Caco-2 (cell line): ENCODE measurements at regions not wholly inside any gene's neighbourhood (a gene's known extent, or its start where the extent isn't known, plus 50 kb on each side); places are given as distances from the start of the nearest gene placed in this dataset.

ENCODE experiments used
- BruUV-seq: library from RNA; stranded (reverse); fragments of 400-500 nt; replicated peaks from 2 replicates; lab custom pipeline; 2021; lab: Mats Ljungman, UMichigan
- CTCF ChIA-PET: fragments of 300-600 bp; sonication (Branson Sonifier 250); formaldehyde crosslinking; loops from one replicate; lab custom pipeline; 2022; ENCODE audit warnings: antibody characterized with exemption; lab: Charles Lee
- POLR2A ChIA-PET: fragments of 300-600 bp; sonication (Branson Sonifier 250); formaldehyde crosslinking; loops from one replicate; lab custom pipeline; 2022; ENCODE audit warnings: antibody characterized with exemption; lab: Charles Lee
- DNase-seq, 2 experiments: peaks; one replicate each; pipeline versions ENCODE4 v3.0.0 to v3.0.0-alpha.2; 2020 to 2022
- H3K27me3 ChIP-seq: replicated peaks from 2 replicates; pipeline ENCODE4 v1.6.0; 2011; ENCODE audit warnings: low read length; ENCODE audit not compliant: control insufficient read depth, insufficient read depth
- H3K36me3 ChIP-seq: 2 replicates; pipeline ENCODE4 v1.5.1; 2011; ENCODE audit warnings: low read length; ENCODE audit not compliant: control insufficient read depth, insufficient read depth
- H3K4me1 ChIP-seq: fragments of 250-450 bp; sonication (Bioruptor Pico); 2 replicates; pipeline ENCODE4 v1.5.1; 2020; ENCODE audit warnings: mild to moderate bottlenecking
- H3K4me3 ChIP-seq: 2 replicates; pipeline ENCODE4 v1.5.1; 2011; ENCODE audit warnings: low read depth, mild to moderate bottlenecking, control low read depth, low read length
- H3K9me3 ChIP-seq: fragments of 250-450 bp; sonication (Bioruptor Pico); 2 replicates; pipeline ENCODE4 v1.5.1; 2020; ENCODE audit warnings: mild to moderate bottlenecking, moderate library complexity
- H3K27ac Mint-ChIP-seq: one replicate; pipeline ENCODE4 v1.8.0; 2022; ENCODE audit warnings: mixed read lengths; ENCODE audit not compliant: unreplicated experiment
- H3K27me3 Mint-ChIP-seq: one replicate; pipeline ENCODE4 v1.8.0; 2022; ENCODE audit warnings: mixed read lengths; ENCODE audit not compliant: insufficient read depth, unreplicated experiment
- H3K36me3 Mint-ChIP-seq: one replicate; pipeline ENCODE4 v1.8.0; 2022; ENCODE audit warnings: mild to moderate bottlenecking, mixed read lengths; ENCODE audit not compliant: insufficient read depth, unreplicated experiment
- H3K4me1 Mint-ChIP-seq: one replicate; pipeline ENCODE4 v1.8.0; 2022; ENCODE audit warnings: low read depth, mixed read lengths; ENCODE audit not compliant: unreplicated experiment
- H3K4me3 Mint-ChIP-seq: one replicate; pipeline ENCODE4 v1.8.0; 2022; ENCODE audit warnings: mild to moderate bottlenecking, moderate library complexity, mixed read lengths; ENCODE audit not compliant: unreplicated experiment
- H3K9me3 Mint-ChIP-seq: one replicate; pipeline ENCODE4 v1.8.0; 2022; ENCODE audit warnings: mixed read lengths; ENCODE audit not compliant: unreplicated experiment
- CTCF ChIP-seq, 2 experiments: fragments of 200-600 bp in 1 of 2; IDR thresholded peaks; 1 replicate in 1 of 2; 2 replicates in 1 of 2; pipeline versions ENCODE4 v1.5.1 to v1.8.0; 2011 to 2022; ENCODE audit warnings: antibody characterized with exemption in 1 of 2, control low read depth in 1 of 2, inconsistent platforms in 1 of 2, low read depth in 1 of 2, low read length in 1 of 2, mild to moderate bottlenecking in 1 of 2, moderate library complexity in 1 of 2; ENCODE audit not compliant: insufficient read depth in 1 of 2, severe bottlenecking in 1 of 2, unreplicated experiment in 1 of 2
- intact Hi-C: fragments of 100-400 bp; cut with micrococcal nuclease; formaldehyde crosslinking; loops from one replicate; pipeline ENCODE4 v1.10.0; 2022; ENCODE audit not compliant: unreplicated experiment

DNA sequence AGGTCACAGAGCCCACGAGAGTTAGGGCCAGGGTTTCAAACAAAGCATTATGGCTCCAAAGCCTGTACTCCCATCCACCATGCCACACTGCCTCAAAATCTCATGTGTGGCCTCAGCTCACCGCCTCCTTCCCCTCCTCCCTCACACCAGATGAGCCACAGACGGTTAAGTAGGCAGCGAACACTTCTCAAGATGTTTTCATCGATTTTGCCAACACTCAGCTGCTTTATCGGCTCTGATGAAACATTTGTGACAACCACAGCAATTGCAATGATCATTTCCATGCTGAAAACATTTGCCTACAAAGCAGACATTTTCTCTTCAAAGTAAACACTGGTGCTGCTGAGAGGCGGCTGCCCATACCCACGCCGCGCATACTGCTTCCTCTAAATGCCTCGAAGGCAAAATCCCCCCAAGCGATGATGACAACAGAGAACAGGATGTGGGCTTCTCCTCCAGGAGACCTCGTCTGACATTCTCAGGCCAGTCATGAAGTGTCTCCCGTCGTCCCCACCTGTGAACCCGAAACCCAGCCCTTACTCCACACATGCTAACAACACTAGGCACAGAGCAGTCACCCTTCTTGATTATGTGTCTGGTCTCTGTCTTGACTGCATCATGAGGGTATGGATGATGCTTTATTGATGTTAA lies 599.2 kb downstream of the SOX6 start:
- Histone ChIP-seq H3K36me3 (no peaks in the 10 kb centered on the region), H3K9me3 (peaks cover 4% of the 10 kb centered on the region; the same call in 1 of the 2 replicates), H3K4me3 (no peak overlapping the region), H3K27me3 (no peaks in the 10 kb centered on the region), H3K4me1 (no peaks in the 10 kb centered on the region)
- POLR2A ChIA-PET, result no interaction called here
- Mint-ChIP-seq H3K4me3 (no peak overlapping the region), H3K27ac (no peak overlapping the region), H3K9me3 (peaks cover 20% of the 10 kb centered on the region), H3K27me3 (no peaks in the 10 kb centered on the region), H3K36me3 (no peaks in the 10 kb centered on the region), H3K4me1 (no peaks in the 10 kb centered on the region)
- intact Hi-C loops, result no loop called here
- no TSS peak for BruUV-seq
- TF ChIP-seq CTCF (IDR thresholded peaks at IDR 0.05; ENCODE audit: insufficient read depth in 1 of 2, low read depth in 1 of 2, low read length in 1 of 2, severe bottlenecking in 1 of 2, unreplicated experiment in 1 of 2), result no peak
- CTCF ChIA-PET, result no interaction called here
- no peak for DNase-seq

DNA sequence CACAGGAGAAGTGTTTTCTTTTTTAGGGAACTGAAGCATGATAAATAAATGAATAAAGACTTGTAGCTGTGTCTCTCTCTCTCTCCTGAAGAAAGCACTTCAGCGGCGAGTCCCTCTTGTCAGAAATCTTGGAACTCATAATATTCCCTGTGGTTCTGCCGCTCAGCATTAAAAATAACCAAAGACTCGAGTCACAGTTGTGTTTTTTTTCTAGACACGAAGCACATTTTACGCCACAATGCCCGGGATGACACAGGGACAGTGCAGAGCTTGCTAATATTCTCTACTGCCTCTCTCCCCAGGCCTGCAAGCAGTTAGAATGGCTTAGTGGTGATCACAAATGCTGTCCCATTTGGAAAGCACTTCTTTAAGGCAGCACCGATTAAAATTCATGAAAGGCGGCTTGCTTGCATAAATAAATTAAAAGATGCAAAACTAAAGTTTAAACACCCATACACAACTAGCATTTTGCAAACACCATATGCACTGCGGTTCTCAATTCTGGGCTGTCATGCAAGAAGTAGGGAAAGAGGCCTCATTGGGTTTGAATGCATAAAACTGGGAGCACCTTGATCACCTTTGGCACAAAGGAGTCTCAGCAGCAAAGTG lies 597.4 kb downstream of the SOX6 start:
- H3K4me1 ChIP-seq, result no peaks in the 10 kb centered on the region
- no TSS peak for BruUV-seq
- H3K4me3 ChIP-seq, result no peak overlapping the region
- H3K4me3 Mint-ChIP-seq, result no peak overlapping the region
- intact Hi-C loops, result no loop called here
- H3K36me3 Mint-ChIP-seq, result no peaks in the 10 kb centered on the region
- ChIA-PET POLR2A (no interaction called here), CTCF (no interaction called here)
- no peaks in the 10 kb centered on the region for H3K4me1 Mint-ChIP-seq
- H3K27me3 Mint-ChIP-seq, result no peaks in the 10 kb centered on the region
- DNase-seq, result no peak
- H3K9me3 ChIP-seq, result peaks cover under 1% of the 10 kb centered on the region; the same call in 1 of the 2 replicates
- H3K27ac Mint-ChIP-seq, result no peak overlapping the region
- H3K27me3 ChIP-seq, result no peaks in the 10 kb centered on the region
- TF ChIP-seq CTCF (IDR thresholded peaks at IDR 0.05; ENCODE audit: insufficient read depth in 1 of 2, low read depth in 1 of 2, low read length in 1 of 2, severe bottlenecking in 1 of 2, unreplicated experiment in 1 of 2), result no peak
- no peaks in the 10 kb centered on the region for H3K36me3 ChIP-seq
- H3K9me3 Mint-ChIP-seq, result peaks cover 16% of the 10 kb centered on the region

GRCh38 chr11:15761235-15761634 lies 595.1 kb downstream of the SOX6 start:
- intact Hi-C loops, result no loop called here
- no peaks in the 10 kb centered on the region for H3K36me3 ChIP-seq
- no peaks in the 10 kb centered on the region for H3K9me3 ChIP-seq
- no peak overlapping the region for H3K4me3 ChIP-seq
- Mint-ChIP-seq H3K36me3 (no peaks in the 10 kb centered on the region), H3K9me3 (peaks cover 25% of the 10 kb centered on the region), H3K4me1 (no peaks in the 10 kb centered on the region), H3K4me3 (no peak overlapping the region), H3K27me3 (no peaks in the 10 kb centered on the region), H3K27ac (no peak overlapping the region)
- no TSS peak for BruUV-seq
- POLR2A ChIA-PET, result no interaction called here
- H3K4me1 ChIP-seq, result no peaks in the 10 kb centered on the region
- no peak for DNase-seq
- no peak for TF ChIP-seq CTCF (IDR thresholded peaks at IDR 0.05; ENCODE audit: insufficient read depth in 1 of 2, low read depth in 1 of 2, low read length in 1 of 2, severe bottlenecking in 1 of 2, unreplicated experiment in 1 of 2)
- no peaks in the 10 kb centered on the region for H3K27me3 ChIP-seq
- CTCF ChIA-PET, result no interaction called here
